ENCODE measurements at regions not wholly inside any gene's neighbourhood (a gene's known extent, or its start where the extent isn't known, plus 50 kb on each side); places are given as distances from the start of the nearest gene placed in this dataset.

DNA sequence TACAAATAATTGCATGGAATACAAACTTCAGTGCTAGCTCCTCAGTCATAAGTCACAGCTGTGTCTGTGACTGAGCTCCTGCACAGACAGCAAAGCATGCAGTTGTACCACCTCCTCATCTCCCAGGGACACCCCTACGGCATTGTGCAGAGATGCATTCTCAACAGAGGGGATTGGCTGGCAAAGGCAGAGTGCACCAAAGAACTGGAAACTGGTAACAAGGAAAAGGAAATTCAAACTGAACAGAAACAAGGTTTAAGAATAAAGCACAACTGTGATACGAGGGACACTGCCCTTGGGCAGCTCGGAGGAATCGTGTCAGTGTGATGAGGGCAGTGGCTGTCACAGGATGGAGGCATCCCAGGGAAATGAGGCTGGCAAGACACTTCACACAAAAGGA is 126.1 kb upstream of the SOX1 start:
- TF ChIP-seq, protein P1, sequence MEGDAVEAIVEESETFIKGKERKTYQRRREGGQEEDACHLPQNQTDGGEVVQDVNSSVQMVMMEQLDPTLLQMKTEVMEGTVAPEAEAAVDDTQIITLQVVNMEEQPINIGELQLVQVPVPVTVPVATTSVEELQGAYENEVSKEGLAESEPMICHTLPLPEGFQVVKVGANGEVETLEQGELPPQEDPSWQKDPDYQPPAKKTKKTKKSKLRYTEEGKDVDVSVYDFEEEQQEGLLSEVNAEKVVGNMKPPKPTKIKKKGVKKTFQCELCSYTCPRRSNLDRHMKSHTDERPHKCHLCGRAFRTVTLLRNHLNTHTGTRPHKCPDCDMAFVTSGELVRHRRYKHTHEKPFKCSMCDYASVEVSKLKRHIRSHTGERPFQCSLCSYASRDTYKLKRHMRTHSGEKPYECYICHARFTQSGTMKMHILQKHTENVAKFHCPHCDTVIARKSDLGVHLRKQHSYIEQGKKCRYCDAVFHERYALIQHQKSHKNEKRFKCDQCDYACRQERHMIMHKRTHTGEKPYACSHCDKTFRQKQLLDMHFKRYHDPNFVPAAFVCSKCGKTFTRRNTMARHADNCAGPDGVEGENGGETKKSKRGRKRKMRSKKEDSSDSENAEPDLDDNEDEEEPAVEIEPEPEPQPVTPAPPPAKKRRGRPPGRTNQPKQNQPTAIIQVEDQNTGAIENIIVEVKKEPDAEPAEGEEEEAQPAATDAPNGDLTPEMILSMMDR (IDR thresholded peaks at IDR 0.05): no peak
- TF ChIP-seq POLR2AphosphoS5 (IDR thresholded peaks at IDR 0.05) (no peak), POLR2A (IDR thresholded peaks at IDR 0.05) (no peak), EP300 (IDR thresholded peaks at IDR 0.05) (no peak)
